ENCODE measurements at regions not wholly inside any gene's neighbourhood (a gene's known extent, or its start where the extent isn't known, plus 50 kb on each side); places are given as distances from the start of the nearest gene placed in this dataset.

GRCh38 chr6:56752009-56752408 is 109.3 kb upstream of the DST start (continued):
- TF ChIP-seq NR2F2 (IDR thresholded peaks at IDR 0.05), result no peak
- TF ChIP-seq JUND (IDR thresholded peaks at IDR 0.05), result no peak
- TF ChIP-seq RAD21 (IDR thresholded peaks at IDR 0.05), result no peak
- TF ChIP-seq FOXA1 (IDR thresholded peaks at IDR 0.05), result no peak

GRCh38 chr6:56751604-56752003 is 108.9 kb upstream of the DST start:
- Histone ChIP-seq H3K27me3 (ENCODE audit: control insufficient read depth in 4 of 4, insufficient read depth in 4 of 4, low read length in 3 of 4) (no peaks in the 10 kb centered on the region), H3K27ac (ENCODE audit: low read depth in 1 of 2, low read length in 2 of 2) (no peak overlapping the region), H3K4me1 (ENCODE audit: control insufficient read depth in 4 of 4, insufficient read depth in 4 of 4, low read length in 3 of 4) (peaks cover 0 to 11% (median 2%) of the 10 kb centered on the region in 4 donors), H3K36me3 (ENCODE audit: control insufficient read depth in 4 of 4, insufficient read depth in 3 of 4, low read depth in 1 of 4, low read length in 3 of 4) (no peaks in the 10 kb centered on the region), H3K9ac (ENCODE audit: low read depth in 1 of 2, low read length in 2 of 2) (no peak overlapping the region), H3K4me3 (ENCODE audit: low read depth in 1 of 3, low read length in 3 of 3) (no peak overlapping the region), H3K9me3 (ENCODE audit: control insufficient read depth in 4 of 4, low read length in 3 of 4) (no peaks in the 10 kb centered on the region)
- 91% methylated on average over 1 of the region's 1 CpG for WGBS
- TF ChIP-seq HNF4G (IDR thresholded peaks at IDR 0.05), result no peak
- TF ChIP-seq EGR1 (IDR thresholded peaks at IDR 0.05; ENCODE audit: low read depth in 2 of 2), result no peak
- TF ChIP-seq RXRA (IDR thresholded peaks at IDR 0.05), result no peak
- no peak for TF ChIP-seq REST (IDR thresholded peaks at IDR 0.05)
- TF ChIP-seq CTCF (IDR thresholded peaks at IDR 0.05; ENCODE audit: low read depth, low read length, missing input control), result no peak
- no peak for DNase-seq (ENCODE audit: low spot score)

- Histone ChIP-seq H3K27me3 (ENCODE audit: control insufficient read depth in 4 of 4, insufficient read depth in 4 of 4, low read length in 3 of 4) (no peaks in the 10 kb centered on the region), H3K4me3 (ENCODE audit: low read depth in 1 of 3, low read length in 3 of 3) (no peak overlapping the region), H3K27ac (ENCODE audit: low read depth in 1 of 2, low read length in 2 of 2) (no peak overlapping the region), H3K36me3 (ENCODE audit: control insufficient read depth in 4 of 4, insufficient read depth in 3 of 4, low read depth in 1 of 4, low read length in 3 of 4) (no peaks in the 10 kb centered on the region), H3K9ac (ENCODE audit: low read depth in 1 of 2, low read length in 2 of 2) (no peak overlapping the region), H3K4me1 (ENCODE audit: control insufficient read depth in 4 of 4, insufficient read depth in 4 of 4, low read length in 3 of 4) (peaks cover 0 to 8% (median 2%) of the 10 kb centered on the region in 4 donors), H3K9me3 (ENCODE audit: control insufficient read depth in 4 of 4, low read length in 3 of 4) (no peaks in the 10 kb centered on the region)
- no peak for TF ChIP-seq GABPA (IDR thresholded peaks at IDR 0.05 in 1 of 2, conservative IDR thresholded peaks at IDR 0.05 in 1 of 2)
- TF ChIP-seq FOXA2 (IDR thresholded peaks at IDR 0.05), result no peak
- no peak for TF ChIP-seq NR2F2 (IDR thresholded peaks at IDR 0.05)
- no peak for TF ChIP-seq SP1 (IDR thresholded peaks at IDR 0.05)
- no peak for TF ChIP-seq HNF4A (conservative IDR thresholded peaks at IDR 0.05)
- TF ChIP-seq ZBTB33 (IDR thresholded peaks at IDR 0.05), result no peak
- no peak for TF ChIP-seq JUND (IDR thresholded peaks at IDR 0.05)
- no peak for TF ChIP-seq TAF1 (conservative IDR thresholded peaks at IDR 0.05)
- no peak for TF ChIP-seq FOXA1 (IDR thresholded peaks at IDR 0.05)
- TF ChIP-seq HNF4G (IDR thresholded peaks at IDR 0.05), result no peak
- TF ChIP-seq RAD21 (IDR thresholded peaks at IDR 0.05), result no peak
- DNase-seq (ENCODE audit: low spot score), result no peak
Observed at GRCh38 chr6:56750686-56751085, 108.0 kb upstream of the DST start.
